HG02623 (cell line): ENCODE measurements at regions not wholly inside any gene's neighbourhood (a gene's known extent, or its start where the extent isn't known, plus 50 kb on each side); places are given as distances from the start of the nearest gene placed in this dataset.

ENCODE experiments used
- ATAC-seq: cut with Tn5 transposase; IDR thresholded peaks from one replicate; pipeline ENCODE4 v1.9.1; 2021; ENCODE audit warnings: moderate library complexity; ENCODE audit not compliant: unreplicated experiment

GRCh38 chr5:68406767-68407241, 191.2 kb downstream of the PIK3R1 start:
- ATAC-seq: peak; percentile 79

GRCh38 chr5:68407311-68408239, 192.0 kb downstream of the PIK3R1 start:
- no peak for ATAC-seq

- no peak for ATAC-seq
Measured at GRCh38 chr5:68408345-68408871, 192.9 kb downstream of the PIK3R1 start.

- ATAC-seq: no peak
Measured at GRCh38 chr5:68409259-68409658, 193.7 kb downstream of the PIK3R1 start.

- no peak for ATAC-seq
Measured at GRCh38 chr5:68411161-68411560, 195.6 kb downstream of the PIK3R1 start.

- no peak for ATAC-seq
Measured at GRCh38 chr5:68415177-68416085, 199.9 kb downstream of the PIK3R1 start.

GRCh38 chr5:68416714-68417113, 201.2 kb downstream of the PIK3R1 start:
- no peak for ATAC-seq

- no peak for ATAC-seq
Measured at GRCh38 chr5:68418201-68418600, 202.6 kb downstream of the PIK3R1 start.

- ATAC-seq: no peak
Measured at GRCh38 chr5:68418680-68419079, 203.1 kb downstream of the PIK3R1 start.

GRCh38 chr5:68419081-68419636, 203.6 kb downstream of the PIK3R1 start:
- no peak for ATAC-seq

GRCh38 chr5:68419637-68420452, 204.3 kb downstream of the PIK3R1 start:
- ATAC-seq: no peak

- no peak for ATAC-seq
Measured at GRCh38 chr5:68420476-68421344, 205.2 kb downstream of the PIK3R1 start.

GRCh38 chr5:68421485-68422220, 206.1 kb downstream of the PIK3R1 start:
- no peak for ATAC-seq

- ATAC-seq: peak; percentile 56
Measured at GRCh38 chr5:68423154-68423811, 207.7 kb downstream of the PIK3R1 start.

GRCh38 chr5:68424799-68425537, 209.4 kb downstream of the PIK3R1 start:
- peak; percentile 65 for ATAC-seq

GRCh38 chr5:68426586-68426985, 211.0 kb downstream of the PIK3R1 start:
- ATAC-seq: no peak

- ATAC-seq: no peak
Measured at GRCh38 chr5:68428231-68428811, 212.8 kb downstream of the PIK3R1 start.
